SK-N-SH (cell line): ENCODE measurements at regions not wholly inside any gene's neighbourhood (a gene's known extent, or its start where the extent isn't known, plus 50 kb on each side); places are given as distances from the start of the nearest gene placed in this dataset.

Experiments
- EP300 ChIP-seq, 2 experiments: IDR thresholded peaks; 2 replicates each; pipeline versions ENCODE4 v1.4.0 to v1.6.1; 2012; ENCODE audit warnings: borderline replicate concordance in 1 of 2, low read depth in 1 of 2, low read length in 1 of 2
- FOSL2 ChIP-seq: IDR thresholded peaks from 2 replicates; pipeline ENCODE4 v1.4.0; 2012; ENCODE audit warnings: low read depth, mild to moderate bottlenecking, moderate library complexity, borderline replicate concordance
- GABPA ChIP-seq: IDR thresholded peaks from 2 replicates; pipeline ENCODE4 v1.4.0; 2012; ENCODE audit warnings: low read depth, mild to moderate bottlenecking
- POLR2AphosphoS5 ChIP-seq: IDR thresholded peaks from 2 replicates; pipeline ENCODE4 v1.6.1; 2012; ENCODE audit warnings: low read depth, low read length

- no peak for TF ChIP-seq EP300 (IDR thresholded peaks at IDR 0.05; ENCODE audit: borderline replicate concordance in 1 of 2, low read depth in 1 of 2, low read length in 1 of 2)
- TF ChIP-seq GABPA = no peak
- no peak for TF ChIP-seq POLR2AphosphoS5
- no peak for TF ChIP-seq FOSL2
Observed at GRCh38 chr2:121900391-121900790, 144.9 kb downstream of the TSN start.
